Upper lobe of left lung (tissue), 6 donors: ENCODE measurements at regions not wholly inside any gene's neighbourhood (a gene's known extent, or its start where the extent isn't known, plus 50 kb on each side); places are given as distances from the start of the nearest gene placed in this dataset.

Experiments used
- ATAC-seq, 2 donors: fragments of 200-7000 bp; cut with Tn5 transposase; one replicate each; pipeline ENCODE4 v1.9.1; 2022; ENCODE audit warnings: mild to moderate bottlenecking in 2 of 2, moderate library complexity in 2 of 2; ENCODE audit not compliant: low FRiP score in 2 of 2
- DNase-seq, 2 donors: peaks; one replicate each; pipeline ENCODE4 v3.0.0-alpha.2; 2019 to 2020
- H3K27ac ChIP-seq, 4 donors: fragments of 200-600 bp; sonication (generic); one replicate each; pipeline ENCODE4 v1.5.1; 2016 to 2019
- H3K27me3 ChIP-seq, 4 donors: fragments of 200-600 bp; sonication (generic); one replicate each; pipeline ENCODE4 v1.5.1; 2017 to 2019
- H3K36me3 ChIP-seq, 4 donors: fragments of 200-600 bp; sonication (generic); one replicate each; pipeline ENCODE4 v1.5.1; 2016 to 2019
- H3K4me1 ChIP-seq, 4 donors: fragments of 200-600 bp; sonication (generic); one replicate each; pipeline ENCODE4 v1.5.1; 2018 to 2019
- H3K4me3 ChIP-seq, 4 donors: fragments of 200-600 bp; sonication (generic); one replicate each; pipeline ENCODE4 v1.5.1; 2017 to 2019; ENCODE audit warnings: mild to moderate bottlenecking in 2 of 4, moderate library complexity in 1 of 4
- H3K9me3 ChIP-seq, 4 donors: fragments of 200-600 bp; sonication (generic); one replicate each; pipeline ENCODE4 v1.5.1; 2018 to 2019
- EP300 ChIP-seq, 4 donors: sonication (generic); formaldehyde crosslinking; IDR thresholded peaks; one replicate each; pipeline ENCODE4 v1.5.1; 2017; ENCODE audit warnings: antibody characterized with exemption in 4 of 4, control low read depth in 2 of 4
- POLR2A ChIP-seq, 4 donors: fragments of 450-650 bp; IDR thresholded peaks; one replicate each; pipeline ENCODE4 v1.5.1; 2016 to 2017; ENCODE audit warnings: antibody characterized with exemption in 4 of 4, mild to moderate bottlenecking in 2 of 4
- POLR2AphosphoS5 ChIP-seq, 2 donors: sonication (generic); formaldehyde crosslinking; IDR thresholded peaks; one replicate each; pipeline ENCODE4 v1.5.1; 2017; ENCODE audit warnings: antibody characterized with exemption in 2 of 2
- WGBS, 2 donors: methylation state at CpG; one replicate each; pipeline ENCODE4 v1.1.5; 2017 to 2018; 5-methylcytosine and 5-hydroxymethylcytosine counted together
- TF ChIP-seq, protein P1 (sequence below), 6 experiments: fragments of 450-650 bp in 4 of 6; fragments of 200-600 bp in 2 of 6; sonication (generic) in 2 of 6; IDR thresholded peaks; one replicate each; pipeline ENCODE4 v1.5.1; 2016 to 2019; ENCODE audit warnings: antibody characterized with exemption in 6 of 6
- donor health status: DM: no; HTN: no; CAD: no; lungs with moderate emphysema.
- donor health status: DM: no; HTN: yes; CAD: no; lungs with severe emphysema.

DNA sequence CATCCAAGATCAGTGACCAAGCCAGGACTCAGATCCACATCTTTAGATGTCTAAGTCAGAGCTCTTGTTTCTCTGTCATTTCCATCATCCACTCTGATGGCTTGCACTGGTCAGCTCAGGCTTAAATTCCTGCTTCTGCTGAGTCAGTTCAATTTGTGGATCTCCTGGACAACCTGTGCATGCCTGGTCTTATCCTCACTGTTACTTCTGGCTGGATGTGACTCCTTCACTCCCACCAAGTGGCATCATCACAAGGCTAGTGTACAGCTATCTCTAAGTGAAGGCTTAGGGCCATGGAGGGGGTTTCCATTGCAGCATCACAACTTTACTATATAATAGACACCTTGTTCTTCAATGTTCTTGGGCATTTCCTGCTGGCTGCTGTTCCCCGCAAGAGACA, 102.9 kb downstream of the EMP1 start:
- Histone ChIP-seq H3K36me3 (no peaks in the 10 kb centered on the region), H3K4me3 (no peak overlapping the region), H3K4me1 (no peaks in the 10 kb centered on the region), H3K9me3 (no peaks in the 10 kb centered on the region), H3K27ac (no peak overlapping the region), H3K27me3 (no peaks in the 10 kb centered on the region)
- 50 to 95% methylated on average over 1 of the region's 1 CpG for WGBS, 2 donors
- TF ChIP-seq, protein P1, sequence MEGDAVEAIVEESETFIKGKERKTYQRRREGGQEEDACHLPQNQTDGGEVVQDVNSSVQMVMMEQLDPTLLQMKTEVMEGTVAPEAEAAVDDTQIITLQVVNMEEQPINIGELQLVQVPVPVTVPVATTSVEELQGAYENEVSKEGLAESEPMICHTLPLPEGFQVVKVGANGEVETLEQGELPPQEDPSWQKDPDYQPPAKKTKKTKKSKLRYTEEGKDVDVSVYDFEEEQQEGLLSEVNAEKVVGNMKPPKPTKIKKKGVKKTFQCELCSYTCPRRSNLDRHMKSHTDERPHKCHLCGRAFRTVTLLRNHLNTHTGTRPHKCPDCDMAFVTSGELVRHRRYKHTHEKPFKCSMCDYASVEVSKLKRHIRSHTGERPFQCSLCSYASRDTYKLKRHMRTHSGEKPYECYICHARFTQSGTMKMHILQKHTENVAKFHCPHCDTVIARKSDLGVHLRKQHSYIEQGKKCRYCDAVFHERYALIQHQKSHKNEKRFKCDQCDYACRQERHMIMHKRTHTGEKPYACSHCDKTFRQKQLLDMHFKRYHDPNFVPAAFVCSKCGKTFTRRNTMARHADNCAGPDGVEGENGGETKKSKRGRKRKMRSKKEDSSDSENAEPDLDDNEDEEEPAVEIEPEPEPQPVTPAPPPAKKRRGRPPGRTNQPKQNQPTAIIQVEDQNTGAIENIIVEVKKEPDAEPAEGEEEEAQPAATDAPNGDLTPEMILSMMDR (IDR thresholded peaks at IDR 0.05): no peak
- TF ChIP-seq EP300 (IDR thresholded peaks at IDR 0.05): no peak
- TF ChIP-seq POLR2A (IDR thresholded peaks at IDR 0.05): no peak
- TF ChIP-seq POLR2AphosphoS5 (IDR thresholded peaks at IDR 0.05): no peak
- DNase-seq: no peak
- no peak for ATAC-seq

DNA sequence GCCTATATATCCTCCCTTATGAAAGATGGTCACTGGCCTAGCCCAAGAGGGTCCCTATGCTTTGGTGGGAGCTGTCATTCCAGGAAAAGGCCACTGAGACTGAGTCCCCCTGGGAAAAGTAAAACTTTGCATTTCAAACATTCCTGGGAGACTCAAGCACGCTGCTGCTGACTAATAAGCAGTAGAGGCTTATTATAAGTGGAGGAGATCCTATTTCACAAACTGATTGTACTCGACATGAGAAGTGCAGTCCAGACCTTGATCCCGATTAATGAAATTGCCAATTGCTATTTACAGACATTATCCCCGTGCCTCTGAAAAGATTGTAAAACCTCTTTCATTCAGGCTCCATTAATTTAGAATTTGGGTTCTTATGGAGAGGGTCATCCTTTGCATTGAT, 96.6 kb downstream of the EMP1 start:
- TF ChIP-seq EP300 (IDR thresholded peaks at IDR 0.05) (no peak), POLR2AphosphoS5 (IDR thresholded peaks at IDR 0.05) (no peak), POLR2A (IDR thresholded peaks at IDR 0.05) (no peak)
- TF ChIP-seq, protein P1 (IDR thresholded peaks at IDR 0.05): no peak
- H3K4me3 ChIP-seq: no peak overlapping the region
- no peak for ATAC-seq
- H3K4me1 ChIP-seq: no peaks in the 10 kb centered on the region
- H3K9me3 ChIP-seq: no peaks in the 10 kb centered on the region
- DNase-seq: no peak
- 60 to 72% methylated on average over 4 of the region's 4 CpGs for WGBS, 2 donors
- no peak overlapping the region for H3K27ac ChIP-seq
- no peaks in the 10 kb centered on the region for H3K36me3 ChIP-seq
- H3K27me3 ChIP-seq: no peaks in the 10 kb centered on the region

DNA sequence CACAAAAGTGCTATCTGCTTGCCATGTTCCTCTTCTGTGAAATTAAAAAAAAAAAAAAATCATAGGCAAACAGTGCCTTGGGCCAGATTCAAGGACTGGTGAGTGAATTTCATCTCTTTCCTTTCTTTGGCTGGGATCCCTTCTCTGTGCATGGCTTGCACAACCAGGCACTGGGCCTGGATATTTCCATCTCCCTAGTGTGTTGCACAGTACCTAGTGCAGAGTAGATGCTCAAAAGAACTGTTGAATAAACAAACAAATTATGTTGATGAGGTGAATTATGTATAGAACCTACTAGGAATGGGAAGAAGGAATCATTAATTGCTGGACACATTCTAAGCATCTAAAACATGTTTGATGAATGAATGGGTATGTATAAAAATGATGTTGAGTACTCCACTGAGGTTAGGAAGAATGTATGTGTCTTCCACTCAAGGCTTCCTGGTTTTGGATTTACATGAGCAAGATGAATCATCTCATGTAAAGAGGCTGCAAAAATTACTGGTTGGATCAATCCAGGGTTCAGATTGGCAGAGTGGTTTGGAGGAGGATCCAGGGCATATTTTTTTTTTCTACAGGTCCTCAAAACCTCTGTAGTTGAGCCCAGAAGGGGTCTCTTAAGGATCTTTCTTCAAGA, 93.2 kb downstream of the EMP1 start:
- Histone ChIP-seq H3K36me3 (no peaks in the 10 kb centered on the region), H3K4me1 (no peaks in the 10 kb centered on the region), H3K4me3 (no peak overlapping the region), H3K9me3 (no peaks in the 10 kb centered on the region), H3K27me3 (no peaks in the 10 kb centered on the region), H3K27ac (no peak overlapping the region)
- ATAC-seq (peak in 1 of 2 donors; percentile 58), DNase-seq (no peak)
- no peak for TF ChIP-seq EP300 (IDR thresholded peaks at IDR 0.05)
- TF ChIP-seq POLR2AphosphoS5 (IDR thresholded peaks at IDR 0.05): no peak
- TF ChIP-seq, protein P1 (IDR thresholded peaks at IDR 0.05): no peak
- no peak for TF ChIP-seq POLR2A (IDR thresholded peaks at IDR 0.05)

DNA sequence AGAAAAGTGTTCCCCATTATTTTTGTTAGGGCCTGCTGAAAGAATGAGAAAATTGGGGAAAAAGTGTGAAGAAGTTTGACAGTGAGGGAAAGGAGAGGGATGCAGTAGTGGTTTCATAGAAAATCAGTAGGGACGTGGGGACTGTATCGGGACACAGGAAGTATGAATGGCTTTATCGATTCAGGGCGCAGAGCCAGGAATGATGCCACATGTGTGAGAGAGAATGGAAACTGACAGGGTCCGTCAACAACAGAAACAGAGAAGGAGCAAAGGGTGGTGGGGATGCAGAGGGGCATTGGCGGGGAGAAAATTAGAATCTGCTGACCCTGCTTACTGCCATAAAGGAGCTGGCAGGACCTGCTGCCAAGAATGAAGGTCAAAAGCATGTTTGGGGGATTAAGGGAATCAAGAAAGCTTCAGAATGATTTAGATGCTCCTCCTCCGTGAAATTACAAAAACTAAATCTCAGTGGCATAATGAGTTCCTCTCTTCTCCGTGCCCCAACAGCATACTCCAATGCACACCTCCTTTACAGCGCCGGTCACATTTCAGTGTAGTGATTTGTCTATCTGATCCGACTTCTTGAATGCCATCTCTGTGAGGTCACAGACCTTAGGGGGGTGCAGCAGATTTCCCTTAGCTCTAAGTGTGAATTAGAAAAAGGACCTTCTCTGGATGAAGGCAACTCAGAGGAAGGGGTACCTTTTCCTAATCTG, 92.6 kb downstream of the EMP1 start:
- DNase-seq: no peak
- no peak for TF ChIP-seq EP300 (IDR thresholded peaks at IDR 0.05)
- no peak for TF ChIP-seq POLR2A (IDR thresholded peaks at IDR 0.05)
- no peak for TF ChIP-seq POLR2AphosphoS5 (IDR thresholded peaks at IDR 0.05)
- WGBS, 2 donors: 58 to 68% methylated on average over 11 of the region's 11 CpGs
- Histone ChIP-seq H3K4me3 (no peak overlapping the region), H3K27ac (no peak overlapping the region), H3K27me3 (no peaks in the 10 kb centered on the region), H3K36me3 (no peaks in the 10 kb centered on the region), H3K4me1 (no peaks in the 10 kb centered on the region), H3K9me3 (no peaks in the 10 kb centered on the region)
- peak in 1 of 2 donors; percentile 34 for ATAC-seq

DNA sequence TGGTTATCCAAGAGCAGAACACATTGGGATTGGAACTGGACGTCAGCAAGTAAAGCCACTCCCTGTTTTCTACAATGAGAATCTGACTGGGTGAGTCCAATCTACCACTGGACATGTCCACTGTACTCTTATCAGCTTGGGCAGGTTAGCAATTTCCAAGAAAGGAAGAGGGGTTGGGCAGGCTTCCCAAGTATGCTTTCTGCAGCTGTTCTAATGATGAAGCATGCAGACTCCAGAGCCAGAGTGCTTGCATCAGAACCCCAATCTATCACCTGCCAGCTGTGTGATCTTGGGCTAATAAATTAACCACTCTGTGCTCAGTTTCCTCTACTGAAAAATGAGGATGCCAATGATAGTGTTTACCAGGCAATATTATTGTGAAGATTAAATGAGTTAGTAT, 92.0 kb downstream of the EMP1 start:
- H3K9me3 ChIP-seq: no peaks in the 10 kb centered on the region
- ATAC-seq (peak in 1 of 2 donors; percentile 56), DNase-seq (no peak)
- H3K4me3 ChIP-seq: no peak overlapping the region
- 11 to 30% methylated on average over 1 of the region's 1 CpG for WGBS, 2 donors
- H3K27ac ChIP-seq: no peak overlapping the region
- H3K36me3 ChIP-seq: no peaks in the 10 kb centered on the region
- H3K27me3 ChIP-seq: no peaks in the 10 kb centered on the region
- no peak for TF ChIP-seq EP300 (IDR thresholded peaks at IDR 0.05)
- no peak for TF ChIP-seq POLR2A (IDR thresholded peaks at IDR 0.05)
- TF ChIP-seq, protein P1 (IDR thresholded peaks at IDR 0.05): no peak
- TF ChIP-seq POLR2AphosphoS5 (IDR thresholded peaks at IDR 0.05): no peak
- H3K4me1 ChIP-seq: no peaks in the 10 kb centered on the region
